ENCODE measurements at regions not wholly inside any gene's neighbourhood (a gene's known extent, or its start where the extent isn't known, plus 50 kb on each side); places are given as distances from the start of the nearest gene placed in this dataset.

- no peaks in the 10 kb centered on the region; the same call in 1 of the 2 replicates for H3K9me3 ChIP-seq (ENCODE audit: control insufficient read depth, insufficient read depth, low read length)
- H3K27ac ChIP-seq (ENCODE audit: low read depth, low read length) = no peak overlapping the region
- POLR2A ChIA-PET = no interaction called here
- CTCF ChIA-PET = no interaction called here
- no peaks in the 10 kb centered on the region for H3K27me3 ChIP-seq (ENCODE audit: control insufficient read depth, insufficient read depth, low read length)
- DNase-seq (ENCODE audit: low read depth, low spot score) = no peak
- TF ChIP-seq, protein P1, sequence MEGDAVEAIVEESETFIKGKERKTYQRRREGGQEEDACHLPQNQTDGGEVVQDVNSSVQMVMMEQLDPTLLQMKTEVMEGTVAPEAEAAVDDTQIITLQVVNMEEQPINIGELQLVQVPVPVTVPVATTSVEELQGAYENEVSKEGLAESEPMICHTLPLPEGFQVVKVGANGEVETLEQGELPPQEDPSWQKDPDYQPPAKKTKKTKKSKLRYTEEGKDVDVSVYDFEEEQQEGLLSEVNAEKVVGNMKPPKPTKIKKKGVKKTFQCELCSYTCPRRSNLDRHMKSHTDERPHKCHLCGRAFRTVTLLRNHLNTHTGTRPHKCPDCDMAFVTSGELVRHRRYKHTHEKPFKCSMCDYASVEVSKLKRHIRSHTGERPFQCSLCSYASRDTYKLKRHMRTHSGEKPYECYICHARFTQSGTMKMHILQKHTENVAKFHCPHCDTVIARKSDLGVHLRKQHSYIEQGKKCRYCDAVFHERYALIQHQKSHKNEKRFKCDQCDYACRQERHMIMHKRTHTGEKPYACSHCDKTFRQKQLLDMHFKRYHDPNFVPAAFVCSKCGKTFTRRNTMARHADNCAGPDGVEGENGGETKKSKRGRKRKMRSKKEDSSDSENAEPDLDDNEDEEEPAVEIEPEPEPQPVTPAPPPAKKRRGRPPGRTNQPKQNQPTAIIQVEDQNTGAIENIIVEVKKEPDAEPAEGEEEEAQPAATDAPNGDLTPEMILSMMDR (IDR thresholded peaks at IDR 0.05; ENCODE audit: low read depth, low read length) = no peak
- H3K4me3 ChIP-seq (ENCODE audit: low read depth, low read length) = no peak overlapping the region
Observed at GRCh38 chr13:40132249-40132648, 476.8 kb downstream of the COG6 start.

DNA sequence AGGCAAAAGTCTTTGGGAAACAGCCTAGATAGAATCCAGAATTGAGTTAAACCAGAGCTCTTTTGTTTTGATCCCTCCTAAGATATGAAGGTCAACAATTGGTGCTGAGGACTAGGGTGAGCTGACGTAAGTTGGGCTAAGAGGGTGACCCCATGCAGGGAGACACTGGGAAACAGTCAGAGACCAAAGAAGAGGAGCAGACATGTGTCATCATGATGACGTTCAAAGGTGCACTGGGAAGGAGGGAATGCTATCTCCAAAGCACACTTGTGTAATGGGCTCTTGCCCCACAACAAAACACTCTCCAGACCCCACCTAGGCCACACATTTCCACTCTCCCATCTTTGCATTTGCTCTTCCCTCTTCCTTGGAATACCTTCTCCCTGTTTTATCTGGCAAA lies 481.4 kb downstream of the COG6 start:
- TF ChIP-seq, protein P1 (IDR thresholded peaks at IDR 0.05; ENCODE audit: low read depth, low read length) = no peak
- CTCF ChIA-PET = no interaction called here
- Histone ChIP-seq H3K9me3 (ENCODE audit: control insufficient read depth, insufficient read depth, low read length) (no peaks in the 10 kb centered on the region; the same call in 1 of the 2 replicates), H3K27ac (ENCODE audit: low read depth, low read length) (no peak overlapping the region), H3K4me3 (ENCODE audit: low read depth, low read length) (no peak overlapping the region), H3K27me3 (ENCODE audit: control insufficient read depth, insufficient read depth, low read length) (no peaks in the 10 kb centered on the region)
- POLR2A ChIA-PET = no interaction called here
- no peak for DNase-seq (ENCODE audit: low read depth, low spot score)

DNA sequence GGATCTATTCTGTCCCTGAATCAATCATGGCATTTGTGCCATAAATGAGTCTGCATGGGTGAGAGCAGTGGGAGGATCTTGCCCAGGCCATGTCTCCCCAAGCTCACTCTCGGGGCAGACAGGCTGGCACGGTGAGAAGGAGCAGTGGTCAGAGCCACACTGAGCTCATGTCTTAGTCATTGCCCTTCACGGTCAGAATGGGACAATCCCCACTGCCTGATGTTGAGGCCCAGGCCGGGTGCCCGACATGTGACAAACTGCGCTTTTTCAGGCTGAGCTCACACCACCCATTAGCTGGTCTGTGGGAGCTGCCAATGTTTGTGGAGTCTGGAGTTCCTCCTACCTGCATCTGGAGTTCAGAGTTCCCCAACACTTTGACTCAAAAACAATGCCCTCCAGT lies 481.9 kb downstream of the COG6 start:
- POLR2A ChIA-PET = no interaction called here
- CTCF ChIA-PET = no interaction called here
- Histone ChIP-seq H3K9me3 (ENCODE audit: control insufficient read depth, insufficient read depth, low read length) (no peaks in the 10 kb centered on the region; the same call in 1 of the 2 replicates), H3K27me3 (ENCODE audit: control insufficient read depth, insufficient read depth, low read length) (peaks cover 3% of the 10 kb centered on the region), H3K27ac (ENCODE audit: low read depth, low read length) (no peak overlapping the region), H3K4me3 (ENCODE audit: low read depth, low read length) (no peak overlapping the region)
- TF ChIP-seq, protein P1 (IDR thresholded peaks at IDR 0.05; ENCODE audit: low read depth, low read length) = no peak
- no peak for DNase-seq (ENCODE audit: low read depth, low spot score)

DNA sequence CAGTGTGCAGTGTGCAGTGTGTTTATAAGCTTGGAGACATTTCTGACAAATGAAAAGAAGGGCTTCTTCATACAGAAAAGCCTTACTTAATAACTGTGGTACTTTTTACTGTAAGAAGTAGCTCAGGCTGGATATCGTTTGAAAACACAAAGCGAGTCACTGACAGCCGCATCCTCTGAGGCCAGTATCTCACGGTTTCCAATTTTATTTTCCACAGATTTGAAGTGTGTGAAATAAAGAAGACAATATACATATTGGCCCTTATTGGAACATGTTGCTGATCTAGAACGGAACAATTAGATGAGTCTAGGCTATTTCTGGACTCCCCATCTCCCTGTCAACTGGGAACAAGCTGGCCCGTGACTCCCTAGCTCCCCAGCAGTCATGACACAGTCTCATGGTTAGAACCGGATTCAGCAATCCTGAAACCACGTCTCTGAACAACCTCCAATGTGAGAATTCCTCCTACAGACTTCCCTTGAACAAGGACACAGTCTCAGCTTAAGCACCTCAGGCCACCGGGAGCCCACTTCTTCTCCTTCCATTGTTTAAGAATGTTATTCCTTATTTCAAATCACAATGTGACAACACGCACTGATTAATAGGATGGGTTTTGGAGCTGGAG lies 484.5 kb downstream of the COG6 start:
- ChIA-PET POLR2A (no interaction called here), CTCF (no interaction called here)
- peaks cover 3% of the 10 kb centered on the region for H3K27me3 ChIP-seq (ENCODE audit: control insufficient read depth, insufficient read depth, low read length)
- H3K27ac ChIP-seq (ENCODE audit: low read depth, low read length) = no peak overlapping the region
- DNase-seq (ENCODE audit: low read depth, low spot score) = no peak
- no peaks in the 10 kb centered on the region; the same call in 1 of the 2 replicates for H3K9me3 ChIP-seq (ENCODE audit: control insufficient read depth, insufficient read depth, low read length)
- TF ChIP-seq, protein P1 (IDR thresholded peaks at IDR 0.05; ENCODE audit: low read depth, low read length) = no peak
- no peak overlapping the region for H3K4me3 ChIP-seq (ENCODE audit: low read depth, low read length)

DNA sequence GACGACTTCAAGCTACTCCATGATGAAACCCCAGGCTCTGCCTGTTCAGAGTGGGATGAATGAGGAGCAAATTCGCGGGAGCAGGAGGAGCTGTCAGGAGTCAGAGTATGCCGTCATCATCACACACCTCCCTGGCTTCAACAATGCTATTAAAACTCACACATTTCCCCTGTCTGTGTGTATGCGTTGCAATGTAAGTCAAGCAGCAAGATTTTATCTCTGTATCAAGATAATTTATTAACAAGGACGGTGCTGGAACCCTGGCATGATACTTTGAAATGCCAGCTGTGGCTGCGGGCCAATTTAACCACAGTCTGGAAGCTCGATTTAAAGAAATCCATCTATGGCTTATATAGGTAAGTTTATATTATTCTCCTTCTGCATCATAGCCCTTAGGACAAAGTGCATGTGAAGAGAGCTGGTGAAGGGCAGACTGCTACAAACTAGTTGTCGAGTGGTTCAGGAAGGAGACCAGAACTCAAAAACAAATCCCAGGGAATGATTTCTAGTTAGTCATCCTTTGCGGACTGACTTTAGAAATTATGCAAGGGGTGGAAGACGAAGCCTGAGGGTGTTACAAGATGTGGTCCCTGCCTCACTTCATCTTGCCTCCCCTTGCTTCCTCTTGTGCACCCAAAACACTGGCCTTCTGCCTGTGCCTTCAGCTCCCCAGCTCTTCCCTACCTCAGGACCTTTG lies 486.5 kb downstream of the COG6 start:
- POLR2A ChIA-PET = interaction anchor here (0.6 kb wide), 1 partner anchor 9 kb away, joined by 8 read pairs; no protein-coding TSS in a partner anchor
- CTCF ChIA-PET = no interaction called here
- no peak overlapping the region for H3K4me3 ChIP-seq (ENCODE audit: low read depth, low read length)

More for the DNA sequence above, 486.5 kb downstream of the COG6 start:
- H3K9me3 ChIP-seq (ENCODE audit: control insufficient read depth, insufficient read depth, low read length) = no peaks in the 10 kb centered on the region; the same call in 1 of the 2 replicates
- no peak for DNase-seq (ENCODE audit: low read depth, low spot score)
- TF ChIP-seq, protein P1 (IDR thresholded peaks at IDR 0.05; ENCODE audit: low read depth, low read length) = no peak
- H3K27ac ChIP-seq (ENCODE audit: low read depth, low read length) = no peak overlapping the region
- peaks cover 3% of the 10 kb centered on the region for H3K27me3 ChIP-seq (ENCODE audit: control insufficient read depth, insufficient read depth, low read length)

Measured in AG04450 (cell line).